Panc1 (cell line): ENCODE measurements at regions not wholly inside any gene's neighbourhood (a gene's known extent, or its start where the extent isn't known, plus 50 kb on each side); places are given as distances from the start of the nearest gene placed in this dataset.

Experiments used
- ATAC-seq: fragments of 200-7000 bp; cut with Tn5 transposase; 2 replicates; pipeline ENCODE4 v1.9.1; 2020; ENCODE audit warnings: mild to moderate bottlenecking, moderate library complexity
- BruUV-seq: library from RNA; stranded (reverse); fragments of 400-500 nt; replicated peaks from 2 replicates; lab custom pipeline; 2021; lab: Mats Ljungman, UMichigan
- CTCF ChIA-PET: fragments of 300-600 bp; sonication (Branson Sonifier 250); formaldehyde crosslinking; loops from one replicate; lab custom pipeline; 2022; ENCODE audit warnings: antibody characterized with exemption; lab: Charles Lee
- POLR2A ChIA-PET: fragments of 300-600 bp; sonication (Branson Sonifier 250); formaldehyde crosslinking; loops from one replicate; lab custom pipeline; 2022; ENCODE audit warnings: antibody characterized with exemption; lab: Charles Lee
- DNase-seq: peaks from one replicate; pipeline ENCODE4 v3.0.0-alpha.2; 2010; ENCODE audit warnings: low read depth, low spot score
- H3K27ac ChIP-seq: 2 replicates; pipeline ENCODE4 v1.5.1; 2011; ENCODE audit warnings: mild to moderate bottlenecking, low read length, inconsistent platforms
- H3K27me3 ChIP-seq: fragments of 200-500 bp; sonication (Bioruptor generic); 2 replicates; pipeline ENCODE4 v1.6.0; 2014; ENCODE audit warnings: low read length, inconsistent platforms; ENCODE audit not compliant: control insufficient read depth, insufficient read depth
- H3K36me3 ChIP-seq: fragments of 200-500 bp; sonication (Bioruptor generic); 2 replicates; pipeline ENCODE4 v1.5.1; 2014; ENCODE audit warnings: inconsistent platforms, mild to moderate bottlenecking, low read length, moderate library complexity; ENCODE audit not compliant: control insufficient read depth, insufficient read depth
- H3K4me1 ChIP-seq: 2 replicates; pipeline ENCODE4 v1.5.1; 2011; ENCODE audit warnings: inconsistent platforms, mild to moderate bottlenecking, low read length, moderate library complexity; ENCODE audit not compliant: control insufficient read depth, insufficient read depth
- H3K4me3 ChIP-seq, 2 experiments: 2 replicates each; pipeline ENCODE4 v1.5.1; 2011 to 2012; ENCODE audit warnings: low read depth in 2 of 2, low read length in 2 of 2, mild to moderate bottlenecking in 2 of 2, inconsistent platforms in 1 of 2, moderate library complexity in 1 of 2
- H3K9me3 ChIP-seq: fragments of 200-500 bp; sonication (Bioruptor generic); 2 replicates; pipeline ENCODE4 v1.5.1; 2014; ENCODE audit warnings: low read depth, mild to moderate bottlenecking, inconsistent platforms, low read length, moderate library complexity; ENCODE audit not compliant: control insufficient read depth, insufficient read depth
- CTCF ChIP-seq: fragments of 450-650 bp; IDR thresholded peaks from 2 replicates; pipeline ENCODE4 v1.5.1; 2017; ENCODE audit warnings: mild to moderate bottlenecking
- POLR2AphosphoS5 ChIP-seq: IDR thresholded peaks from 2 replicates; pipeline ENCODE4 v1.6.1; 2012; ENCODE audit warnings: mild to moderate bottlenecking, low read depth, low read length, moderate library complexity
- REST ChIP-seq, 2 experiments: IDR thresholded peaks; 2 replicates each; pipeline ENCODE4 v1.6.1; 2011 to 2012; ENCODE audit warnings: low read depth in 2 of 2, control low read depth in 1 of 2, low read length in 1 of 2, mild to moderate bottlenecking in 1 of 2, moderate library complexity in 1 of 2; ENCODE audit not compliant: insufficient read depth in 1 of 2
- SIN3A ChIP-seq: IDR thresholded peaks from 2 replicates; pipeline ENCODE4 v1.6.1; 2012; ENCODE audit warnings: low read depth, mild to moderate bottlenecking, low read length, moderate library complexity, borderline replicate concordance; ENCODE audit not compliant: insufficient read depth
- TCF7L2 ChIP-seq: IDR thresholded peaks from 2 replicates; pipeline ENCODE4 v1.6.1; 2011; ENCODE audit warnings: mild to moderate bottlenecking, low read depth, low read length, inconsistent platforms
- in situ Hi-C: cut with HindIII; loops from 2 replicates; pipeline ENCODE4 v1.10.0; 2016; ENCODE audit warnings: low sequenced_read_pairs, low pct_unique_long_range_greater_than_20kb
- intact Hi-C: fragments of 100-400 bp; cut with micrococcal nuclease; formaldehyde crosslinking; loops from one replicate; pipeline ENCODE4 v1.10.0; 2022; ENCODE audit not compliant: unreplicated experiment

- no peak overlapping the region for H3K4me3 ChIP-seq
- H3K36me3 ChIP-seq: no peaks in the 10 kb centered on the region
- no TSS peak for BruUV-seq
- no peak for ATAC-seq
- H3K27ac ChIP-seq: no peak overlapping the region
- in situ Hi-C loops (no loop called here), intact Hi-C loops (no loop called here)
- POLR2A ChIA-PET: no interaction called here
- TF ChIP-seq CTCF: no peak
- TF ChIP-seq SIN3A: no peak
- TF ChIP-seq POLR2AphosphoS5: no peak
- no peak for TF ChIP-seq TCF7L2
- no peak for TF ChIP-seq REST (IDR thresholded peaks at IDR 0.05; ENCODE audit: insufficient read depth in 1 of 2, low read depth in 2 of 2, low read length in 1 of 2)
- no peak for DNase-seq
- no peaks in the 10 kb centered on the region for H3K4me1 ChIP-seq
- no peaks in the 10 kb centered on the region for H3K27me3 ChIP-seq
- CTCF ChIA-PET: interaction anchor here (0.6 kb wide), 1 partner anchor 312 kb away, joined by 3 read pairs; no protein-coding TSS in a partner anchor
- H3K9me3 ChIP-seq: no peaks in the 10 kb centered on the region
These were observed 165.2 kb downstream of the VRK1 start for GRCh38 chr14:96962337-96962736.

GRCh38 chr14:96964726-96965415 lies 167.7 kb downstream of the VRK1 start:
- H3K4me1 ChIP-seq: no peaks in the 10 kb centered on the region
- 0 out of 2 replicates have a peak, but pooled peaks cover 3% of the 10 kb centered on the region for H3K9me3 ChIP-seq
- ChIA-PET CTCF (no interaction called here), POLR2A (no interaction called here)
- in situ Hi-C loops: no loop called here
- no peaks in the 10 kb centered on the region for H3K36me3 ChIP-seq
- no peak for TF ChIP-seq CTCF
- TF ChIP-seq REST (IDR thresholded peaks at IDR 0.05; ENCODE audit: insufficient read depth in 1 of 2, low read depth in 2 of 2, low read length in 1 of 2): no peak
- no peak for TF ChIP-seq POLR2AphosphoS5
- TF ChIP-seq TCF7L2: no peak
- no peak for TF ChIP-seq SIN3A
- BruUV-seq: no TSS peak
- no peak for DNase-seq
- no peak for ATAC-seq
- H3K4me3 ChIP-seq: no peak overlapping the region
- intact Hi-C loops: no loop called here
- no peaks in the 10 kb centered on the region for H3K27me3 ChIP-seq
- no peak overlapping the region for H3K27ac ChIP-seq
